Urinary bladder (tissue), 3 donors: ENCODE measurements at regions not wholly inside any gene's neighbourhood (a gene's known extent, or its start where the extent isn't known, plus 50 kb on each side); places are given as distances from the start of the nearest gene placed in this dataset.

ENCODE experiments used
- DNase-seq: peaks from one replicate; pipeline ENCODE4 v3.0.0-alpha.2; 2015; ENCODE audit errors: extremely low spot score
- H3K27ac ChIP-seq: one replicate; pipeline ENCODE4 v1.5.1; 2013; ENCODE audit warnings: low read depth, mild to moderate bottlenecking, moderate library complexity
- H3K36me3 ChIP-seq: one replicate; pipeline ENCODE4 v1.6.1; 2013; ENCODE audit warnings: mild to moderate bottlenecking, moderate library complexity; ENCODE audit not compliant: insufficient read depth
- H3K4me1 ChIP-seq: one replicate; pipeline ENCODE4 v1.6.1; 2013; ENCODE audit warnings: mild to moderate bottlenecking, moderate library complexity; ENCODE audit not compliant: insufficient read depth
- H3K4me3 ChIP-seq: one replicate; pipeline ENCODE4 v1.5.1; 2013; ENCODE audit warnings: low read depth, low read length
- WGBS: extraction: QIAGEN DNeasy Blood & Tissue Kit; methylation state at CpG from one replicate; pipeline ENCODE4 v1.1.7; 2013; 5-methylcytosine and 5-hydroxymethylcytosine counted together
- donor health status: healthy with polysubstance abuse.
- donor health status: healthy.

- Histone ChIP-seq H3K4me1 (no peaks in the 10 kb centered on the region), H3K4me3 (no peak overlapping the region), H3K36me3 (no peaks in the 10 kb centered on the region), H3K27ac (no peak overlapping the region)
- 29% methylated on average over 1 of the region's 1 CpG for WGBS
- DNase-seq, result no peak
Observed at GRCh38 chr6:142568857-142569597, 267.2 kb downstream of the ADGRG6 start.

- H3K36me3 ChIP-seq, result no peaks in the 10 kb centered on the region
- DNase-seq, result no peak
- 35% methylated on average over 1 of the region's 1 CpG for WGBS
- H3K4me1 ChIP-seq, result no peaks in the 10 kb centered on the region
- H3K4me3 ChIP-seq, result no peak overlapping the region
- H3K27ac ChIP-seq, result no peak overlapping the region
Observed at GRCh38 chr6:142569676-142570075, 267.9 kb downstream of the ADGRG6 start.

GRCh38 chr6:142570221-142570671 is 268.4 kb downstream of the ADGRG6 start:
- Histone ChIP-seq H3K4me1 (no peaks in the 10 kb centered on the region), H3K4me3 (no peak overlapping the region), H3K36me3 (no peaks in the 10 kb centered on the region), H3K27ac (no peak overlapping the region)
- no peak for DNase-seq

- H3K36me3 ChIP-seq, result no peaks in the 10 kb centered on the region
- no peak overlapping the region for H3K4me3 ChIP-seq
- 37% methylated on average over 2 of the region's 2 CpGs for WGBS
- H3K4me1 ChIP-seq, result no peaks in the 10 kb centered on the region
- DNase-seq, result no peak
- no peak overlapping the region for H3K27ac ChIP-seq
Observed at GRCh38 chr6:142592876-142593275, 291.1 kb downstream of the ADGRG6 start.

GRCh38 chr6:142597836-142598235 is 296.0 kb downstream of the ADGRG6 start:
- Histone ChIP-seq H3K36me3 (no peaks in the 10 kb centered on the region), H3K27ac (no peak overlapping the region), H3K4me3 (no peak overlapping the region), H3K4me1 (no peaks in the 10 kb centered on the region)
- no peak for DNase-seq
- WGBS, result 43% methylated on average over 5 of the region's 5 CpGs

- 100% methylated on average over 1 of the region's 1 CpG for WGBS
- DNase-seq, result no peak
- no peaks in the 10 kb centered on the region for H3K36me3 ChIP-seq
- H3K27ac ChIP-seq, result no peak overlapping the region
- H3K4me1 ChIP-seq, result no peaks in the 10 kb centered on the region
- no peak overlapping the region for H3K4me3 ChIP-seq
Observed at GRCh38 chr6:142601427-142601826, 299.6 kb downstream of the ADGRG6 start.

GRCh38 chr6:142602972-142603371 is 301.2 kb downstream of the ADGRG6 start:
- DNase-seq, result no peak
- Histone ChIP-seq H3K4me1 (no peaks in the 10 kb centered on the region), H3K27ac (no peak overlapping the region), H3K4me3 (no peak overlapping the region), H3K36me3 (no peaks in the 10 kb centered on the region)
- 78% methylated on average over 3 of the region's 3 CpGs for whole genome bisulfite sequencing

- H3K4me3 ChIP-seq, result no peak overlapping the region
- 21% methylated on average over 6 of the region's 6 CpGs for WGBS
- no peak overlapping the region for H3K27ac ChIP-seq
- DNase-seq, result no peak
- no peaks in the 10 kb centered on the region for H3K4me1 ChIP-seq
- H3K36me3 ChIP-seq, result no peaks in the 10 kb centered on the region
Observed at GRCh38 chr6:142605922-142606485, 304.2 kb downstream of the ADGRG6 start.

GRCh38 chr6:142612956-142613355 is 311.1 kb downstream of the ADGRG6 start:
- 80% methylated on average over 3 of the region's 3 CpGs for WGBS
- no peak overlapping the region for H3K4me3 ChIP-seq
- H3K27ac ChIP-seq, result no peak overlapping the region
- no peaks in the 10 kb centered on the region for H3K36me3 ChIP-seq
- no peaks in the 10 kb centered on the region for H3K4me1 ChIP-seq
- DNase-seq, result no peak

GRCh38 chr6:142613981-142614380 is 312.2 kb downstream of the ADGRG6 start:
- Histone ChIP-seq H3K36me3 (no peaks in the 10 kb centered on the region), H3K4me1 (no peaks in the 10 kb centered on the region), H3K4me3 (no peak overlapping the region), H3K27ac (no peak overlapping the region)
- 88% methylated on average over 2 of the region's 2 CpGs for WGBS
- DNase-seq, result no peak

- Histone ChIP-seq H3K4me1 (no peaks in the 10 kb centered on the region), H3K4me3 (no peak overlapping the region), H3K27ac (no peak overlapping the region), H3K36me3 (no peaks in the 10 kb centered on the region)
- DNase-seq, result no peak
- 48% methylated on average over 3 of the region's 3 CpGs for WGBS
Observed at GRCh38 chr6:142617158-142617557, 315.4 kb downstream of the ADGRG6 start.

GRCh38 chr6:142621822-142622221 is 320.0 kb downstream of the ADGRG6 start:
- Histone ChIP-seq H3K4me1 (no peaks in the 10 kb centered on the region), H3K4me3 (no peak overlapping the region), H3K27ac (no peak overlapping the region), H3K36me3 (no peaks in the 10 kb centered on the region)
- DNase-seq, result no peak
- 78% methylated on average over 2 of the region's 2 CpGs for WGBS

- no peak overlapping the region for H3K4me3 ChIP-seq
- no peak for DNase-seq
- H3K36me3 ChIP-seq, result no peaks in the 10 kb centered on the region
- H3K4me1 ChIP-seq, result no peaks in the 10 kb centered on the region
- no peak overlapping the region for H3K27ac ChIP-seq
- 94% methylated on average over 2 of the region's 2 CpGs for WGBS
Observed at GRCh38 chr6:142624978-142625715, 319.8 kb downstream of the HIVEP2 start.

- 84% methylated on average over 3 of the region's 3 CpGs for WGBS
- Histone ChIP-seq H3K4me1 (no peaks in the 10 kb centered on the region), H3K27ac (no peak overlapping the region), H3K36me3 (no peaks in the 10 kb centered on the region), H3K4me3 (no peak overlapping the region)
- DNase-seq, result no peak
Observed at GRCh38 chr6:142627474-142627873, 317.5 kb downstream of the HIVEP2 start.
